ENCODE measurements at regions not wholly inside any gene's neighbourhood (a gene's known extent, or its start where the extent isn't known, plus 50 kb on each side); places are given as distances from the start of the nearest gene placed in this dataset.
"Not testable (repeated sequence)": the region's sequence is repeated elsewhere in the genome, so short reads cannot be mapped to it uniquely, and the experiment has no call there.

DNA sequence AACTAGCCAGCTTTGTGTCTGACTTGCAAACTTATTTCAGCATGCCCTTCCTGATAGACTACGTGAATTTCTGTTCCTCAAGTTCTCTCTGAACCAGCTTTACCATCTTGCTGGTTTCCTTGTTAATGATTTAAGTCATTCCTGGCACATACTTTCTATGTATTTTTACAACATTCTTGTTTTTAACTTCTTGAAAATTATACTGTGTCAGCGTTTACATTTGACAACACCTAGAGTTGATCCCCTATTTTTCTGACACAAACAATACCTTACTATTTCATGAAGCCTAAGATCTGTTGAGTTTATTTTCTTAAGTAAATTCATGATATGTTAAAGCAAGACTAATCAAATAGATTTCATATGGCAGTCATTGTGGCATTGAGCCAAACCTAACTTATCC, 686.3 kb downstream of the XPNPEP1 start:
- DNase-seq (ENCODE audit: low spot score in 2 of 2) (no peak), FAIRE-seq (no peak)

DNA sequence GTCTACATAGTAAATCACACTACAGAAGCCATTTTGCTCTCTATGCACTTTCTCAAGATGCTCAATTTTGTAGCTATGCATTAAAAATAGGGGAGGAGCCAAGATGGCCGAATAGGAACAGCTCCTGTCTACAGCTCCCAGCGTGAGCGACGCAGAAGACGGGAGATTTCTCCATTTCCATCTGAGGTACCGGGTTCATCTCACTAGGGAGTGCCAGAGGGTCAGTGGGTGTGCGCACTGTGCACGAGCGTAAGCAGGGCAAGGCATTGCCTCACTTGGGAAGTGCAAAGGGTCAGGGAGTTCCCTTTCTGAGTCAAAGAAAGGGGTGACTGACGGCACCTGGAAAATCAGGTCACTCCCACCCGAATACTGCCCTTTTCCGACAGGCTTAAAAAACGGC, 699.8 kb downstream of the XPNPEP1 start:
- not testable (repeated sequence) for FAIRE-seq; DNase-seq (ENCODE audit: low spot score in 2 of 2)

DNA sequence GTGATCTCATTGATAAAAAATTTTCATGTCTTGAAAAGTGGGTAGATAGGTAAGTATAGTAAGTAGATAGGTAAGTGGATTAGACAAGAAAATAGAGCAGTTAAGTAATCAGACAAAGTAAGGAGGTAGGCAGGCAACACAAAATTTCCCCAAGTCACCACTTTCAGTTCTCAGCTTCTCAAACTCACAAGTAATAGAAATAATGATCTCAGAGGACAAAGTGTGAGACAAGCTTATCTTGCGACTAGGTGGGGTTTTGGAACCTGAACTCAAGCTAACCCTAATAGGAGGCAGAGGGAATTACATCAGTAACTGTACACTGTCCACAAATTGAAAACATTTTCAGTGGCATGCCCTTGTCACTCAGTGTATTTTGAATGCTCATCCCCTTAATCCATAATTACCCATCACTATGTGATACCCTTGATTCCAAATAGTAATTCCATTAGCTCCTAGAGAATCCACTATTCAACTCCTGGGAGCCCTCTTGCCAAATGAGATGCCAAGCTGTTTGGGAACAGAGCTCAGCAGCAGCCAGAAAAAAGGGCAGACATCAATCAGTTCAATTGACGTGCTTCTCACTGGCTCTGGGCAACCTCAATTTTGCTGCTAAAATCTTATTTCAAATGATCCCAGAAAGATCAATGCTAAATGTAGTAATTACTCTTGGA, 703.2 kb downstream of the XPNPEP1 start:
- FAIRE-seq: no peak
- no peak for DNase-seq (ENCODE audit: low spot score in 2 of 2)

DNA sequence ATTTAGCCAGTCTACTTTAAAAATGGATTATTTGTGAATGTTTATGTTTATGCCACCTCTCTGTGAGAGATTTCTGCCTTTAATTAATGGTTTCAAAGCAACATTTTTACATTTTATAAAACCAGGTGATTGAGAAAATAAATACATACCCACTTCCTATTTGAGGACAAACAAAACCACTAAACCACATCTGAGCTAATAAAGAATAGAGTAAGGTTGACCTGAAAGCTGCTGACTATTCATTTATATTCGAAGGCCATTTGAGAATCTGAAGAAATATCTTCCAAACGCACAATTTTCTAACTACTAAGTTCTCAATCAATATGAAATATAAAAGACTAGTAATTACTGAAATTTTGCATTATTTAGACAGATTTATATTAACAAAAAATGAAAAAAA, 705.1 kb downstream of the XPNPEP1 start:
- FAIRE-seq (no peak), DNase-seq (ENCODE audit: low spot score in 2 of 2) (no peak)

DNA sequence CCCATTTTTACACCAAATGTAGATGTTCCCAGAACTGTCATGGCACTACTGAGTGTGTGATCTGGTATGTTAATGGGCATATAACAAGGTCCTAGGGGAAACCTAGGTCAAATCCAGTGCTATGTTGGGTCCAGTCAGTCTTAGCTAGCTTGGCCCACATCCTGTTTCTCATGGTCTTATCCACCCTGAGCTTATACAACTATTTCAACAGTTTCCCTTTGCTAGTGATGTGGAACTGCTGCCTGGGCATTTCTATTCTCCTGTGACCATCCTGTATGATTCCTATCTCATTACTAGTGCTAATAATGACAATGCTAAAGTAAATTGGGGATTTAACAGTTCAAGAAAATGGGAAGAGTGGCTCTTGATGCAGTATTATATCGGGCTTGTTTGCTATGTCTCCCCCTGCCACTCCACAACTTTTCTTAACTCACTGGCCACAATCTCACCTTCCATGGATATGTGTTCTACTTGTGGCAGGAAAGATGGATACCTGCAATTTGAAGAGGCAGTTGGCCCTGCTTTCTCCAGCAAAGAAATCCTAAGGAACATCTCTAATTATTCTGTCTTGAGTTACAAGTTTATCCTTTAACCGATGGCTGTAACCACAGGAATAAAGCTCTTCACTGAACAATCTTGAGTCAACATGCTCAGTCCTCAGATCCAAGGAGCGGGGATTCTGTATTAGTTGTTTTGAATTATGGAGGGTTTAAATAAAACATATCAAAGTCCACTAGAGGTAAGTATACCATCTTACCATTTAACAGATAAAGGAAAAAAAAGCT, 707.8 kb downstream of the XPNPEP1 start:
- FAIRE-seq (no peak), DNase-seq (ENCODE audit: low spot score in 2 of 2) (no peak)

DNA sequence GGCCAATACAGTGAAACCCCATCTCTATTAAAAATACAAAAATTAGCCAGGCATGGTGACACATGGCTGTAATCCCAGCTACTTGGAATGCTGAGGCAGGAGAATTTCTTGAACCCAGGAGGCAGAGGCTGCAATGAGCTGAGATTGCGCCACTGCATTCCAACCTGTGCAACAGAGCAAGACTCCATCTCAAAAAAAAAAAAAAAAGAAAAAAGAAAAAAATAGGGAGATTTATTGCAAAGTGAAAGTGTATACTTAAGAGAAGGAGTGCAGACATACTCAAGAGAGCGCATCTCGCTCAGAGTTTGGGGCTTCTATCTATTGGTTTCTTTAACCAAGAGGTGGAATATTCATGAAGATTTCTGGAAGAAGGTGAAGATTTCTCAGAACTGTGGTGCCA, 708.4 kb downstream of the XPNPEP1 start:
- FAIRE-seq; DNase-seq (ENCODE audit: low spot score in 2 of 2): not testable (repeated sequence)

DNA sequence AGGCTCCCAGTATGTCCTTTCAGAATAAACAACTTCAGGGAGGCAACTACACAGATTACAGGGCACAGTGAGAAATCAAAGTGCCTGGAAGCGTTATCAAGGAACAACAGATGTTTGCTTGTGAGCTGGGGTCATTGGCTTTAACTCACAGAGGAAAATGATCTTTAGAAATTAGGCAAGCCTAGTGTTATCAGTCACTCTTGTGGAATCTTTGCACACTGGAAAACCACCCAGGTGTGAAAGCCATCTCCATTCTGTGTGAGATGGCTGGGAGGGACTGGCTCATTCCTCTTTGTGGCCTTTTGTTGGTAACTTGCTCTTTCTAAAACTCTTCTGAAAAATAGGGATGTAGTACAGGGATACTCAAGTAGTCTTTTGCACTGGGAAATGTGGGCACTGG, 716.0 kb downstream of the XPNPEP1 start:
- FAIRE-seq (no peak), DNase-seq (ENCODE audit: low spot score in 2 of 2) (no peak)

DNA sequence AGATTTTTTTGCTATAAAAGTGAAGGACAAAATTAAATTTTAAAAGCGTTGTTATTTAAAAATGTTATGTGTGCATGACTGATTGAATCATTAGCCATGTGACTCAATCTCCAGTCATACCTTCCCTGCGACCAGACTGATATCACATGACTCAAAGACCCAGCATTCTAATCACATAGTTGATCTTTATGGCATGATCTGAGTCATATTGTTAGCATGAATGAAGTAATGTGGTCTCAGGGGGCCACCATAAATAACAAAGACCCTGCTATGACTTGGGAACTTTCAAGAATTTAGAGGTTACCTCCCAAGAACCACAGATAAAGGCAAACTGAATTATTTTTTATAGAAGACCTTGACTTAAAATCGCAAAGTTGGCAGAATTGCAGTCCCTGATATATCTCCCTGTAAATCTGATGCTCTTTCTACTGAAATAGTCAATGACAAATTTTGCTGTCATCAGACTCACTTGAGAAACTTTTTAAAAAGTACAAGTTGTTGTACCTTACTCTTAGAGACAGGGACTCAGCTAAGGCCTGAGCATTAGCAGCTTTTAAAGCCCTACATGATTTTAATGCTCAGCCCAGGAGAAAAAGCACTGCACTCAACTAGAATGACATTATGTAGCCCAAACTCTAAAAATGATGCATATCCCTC, 717.3 kb downstream of the XPNPEP1 start:
- FAIRE-seq (no peak), DNase-seq (ENCODE audit: low spot score in 2 of 2) (no peak)

DNA sequence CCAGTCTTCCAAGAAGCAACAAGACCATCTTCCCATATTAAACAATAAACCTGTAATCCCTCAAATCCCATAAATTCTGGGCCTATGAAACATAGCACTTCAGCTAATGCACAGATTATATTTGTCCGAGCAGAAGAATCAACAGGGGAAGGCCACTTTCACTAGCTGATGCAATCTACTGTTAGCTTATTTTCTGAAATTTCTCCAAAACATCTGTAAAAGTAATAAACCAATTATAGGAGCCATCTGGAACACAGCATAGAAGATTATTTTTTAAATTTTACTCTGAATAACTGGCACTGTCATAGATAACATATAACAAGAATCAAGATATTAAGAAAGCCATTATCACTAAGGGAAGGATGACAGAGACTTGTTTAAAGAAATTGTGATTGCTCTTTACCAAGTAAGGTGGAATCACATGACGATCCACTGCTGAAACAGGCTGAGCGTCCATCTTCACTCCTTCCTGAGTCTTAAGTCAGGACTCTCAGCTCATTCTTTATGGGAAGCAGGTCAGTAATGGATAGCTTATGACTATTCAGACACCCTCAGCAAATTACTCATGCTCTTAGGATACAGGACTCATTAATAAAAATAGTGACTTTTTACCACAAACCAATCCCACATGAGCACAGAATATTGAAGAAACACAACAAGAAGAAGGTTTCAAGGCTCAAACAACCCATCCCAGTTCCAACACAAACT, 719.5 kb downstream of the XPNPEP1 start:
- no peak for FAIRE-seq
- DNase-seq (ENCODE audit: low spot score in 2 of 2): no peak

DNA sequence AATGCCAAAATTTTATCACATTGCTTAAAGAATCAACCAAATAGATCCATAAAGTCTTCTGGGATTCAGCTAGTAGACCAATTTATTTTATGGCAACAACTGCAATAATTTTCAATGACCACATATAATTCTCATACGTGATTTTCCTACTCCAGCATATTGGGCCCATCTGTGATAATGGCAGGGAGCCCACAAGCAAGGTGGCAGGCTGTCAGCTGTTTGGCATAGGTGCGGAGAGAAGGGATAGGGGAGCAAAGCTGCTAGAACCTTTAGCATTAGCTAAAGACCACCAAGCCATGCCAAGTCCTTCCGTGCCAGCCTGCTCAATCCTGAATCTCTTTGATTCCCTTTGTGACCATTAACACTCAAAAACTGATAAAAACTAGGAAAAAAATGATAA, 721.2 kb downstream of the XPNPEP1 start:
- no peak for FAIRE-seq
- no peak for DNase-seq (ENCODE audit: low spot score in 2 of 2)

DNA sequence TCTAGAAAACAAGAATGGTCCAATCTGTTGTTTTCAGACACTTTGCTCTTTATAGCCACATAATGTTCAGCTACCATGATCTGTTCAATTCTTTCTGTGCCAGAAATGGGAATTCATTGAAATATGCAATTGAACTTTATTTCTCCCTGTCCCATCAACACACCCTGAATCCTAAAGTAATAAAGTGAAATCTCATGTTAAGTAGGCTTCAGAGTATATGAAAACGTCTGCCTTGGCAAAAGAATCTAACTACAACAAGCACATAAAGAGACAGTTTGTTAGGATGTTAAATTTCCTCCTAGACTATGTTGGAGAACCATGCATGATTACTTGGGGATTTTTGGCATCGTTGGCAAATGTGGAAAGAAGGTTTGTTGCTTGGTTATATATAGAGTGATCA, 722.7 kb downstream of the XPNPEP1 start:
- DNase-seq (ENCODE audit: low spot score in 2 of 2) (no peak), FAIRE-seq (no peak)

DNA sequence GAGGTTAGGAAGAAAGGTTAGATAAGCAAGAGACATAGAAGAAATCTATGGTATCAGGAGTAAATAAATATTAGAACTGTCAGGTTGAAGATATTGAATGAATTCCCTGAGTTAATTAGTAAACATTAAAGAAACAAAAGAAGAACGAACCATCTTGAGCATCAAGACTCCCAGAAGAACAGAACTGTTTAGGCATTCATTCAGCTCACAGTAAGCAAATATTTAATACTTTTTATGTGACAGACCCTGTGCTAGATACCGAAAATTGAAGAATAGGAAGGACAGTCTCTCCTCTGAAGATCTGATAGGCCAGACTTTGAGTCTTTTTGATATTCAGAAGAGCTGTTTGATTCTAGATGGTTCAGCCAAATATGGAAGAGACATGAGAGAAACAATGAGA, 731.5 kb downstream of the XPNPEP1 start:
- no peak for FAIRE-seq
- DNase-seq (ENCODE audit: low spot score in 2 of 2): no peak

DNA sequence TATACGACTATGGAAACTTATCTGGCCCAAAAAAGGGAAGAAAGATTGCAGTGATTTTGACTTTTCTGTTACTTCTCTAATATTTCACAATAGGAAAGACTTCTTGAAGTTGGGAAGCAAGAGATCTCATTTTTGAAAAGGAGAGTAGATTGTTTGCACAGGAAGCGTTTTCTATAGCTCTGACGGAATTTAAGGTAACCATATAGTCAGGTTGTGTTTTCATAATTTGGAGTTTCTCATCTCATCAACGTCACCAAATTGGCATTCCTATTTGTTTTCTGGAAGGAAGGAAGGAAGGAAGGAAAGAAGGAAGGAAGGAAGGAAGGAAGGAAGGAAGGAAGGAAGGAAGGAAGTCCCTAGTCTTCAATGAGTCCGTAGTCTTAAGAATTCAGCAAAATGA, 732.0 kb downstream of the XPNPEP1 start:
- no peak for DNase-seq (ENCODE audit: low spot score in 2 of 2)
- no peak for FAIRE-seq

DNA sequence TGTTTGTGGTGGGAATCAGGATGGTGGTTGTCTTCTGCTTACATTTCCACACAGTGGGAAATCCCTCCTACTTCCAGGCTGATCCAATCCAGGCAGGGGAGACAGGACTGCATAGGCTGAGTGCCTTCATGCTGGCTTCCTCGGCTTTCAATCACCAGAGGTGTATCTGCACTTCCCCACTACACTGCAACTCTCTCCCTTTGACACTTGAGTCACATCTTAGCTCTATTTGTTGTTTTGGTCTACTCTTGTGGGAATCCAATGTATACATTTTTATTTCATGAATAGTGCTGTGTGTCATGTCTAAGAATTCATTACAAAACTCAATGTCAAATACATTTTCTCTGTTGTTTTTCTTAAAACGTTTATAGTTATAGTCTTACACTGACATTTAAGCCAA, 735.6 kb downstream of the XPNPEP1 start:
- DNase-seq (ENCODE audit: low spot score in 2 of 2) (no peak), FAIRE-seq (no peak)

DNA sequence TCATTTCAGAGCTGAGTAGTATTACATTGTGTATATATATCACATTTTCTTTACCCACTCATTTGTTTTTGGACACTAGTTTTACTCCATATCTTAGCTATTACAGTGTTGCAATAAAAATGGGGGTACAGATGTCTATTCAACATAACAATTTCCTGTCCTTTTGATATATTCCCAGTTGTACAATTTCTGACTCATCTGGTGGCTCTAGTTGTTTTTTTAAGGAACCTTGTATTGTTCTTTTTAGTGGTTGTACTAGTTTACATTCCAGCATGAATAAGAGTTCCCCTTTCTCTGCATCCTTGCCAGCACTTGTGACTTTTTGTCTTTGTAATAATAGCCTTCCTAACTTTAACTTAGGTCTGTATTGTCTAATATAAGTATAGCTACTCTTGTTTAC, 739.9 kb downstream of the XPNPEP1 start:
- DNase-seq (ENCODE audit: low spot score in 2 of 2): no peak
- no peak for FAIRE-seq

DNA sequence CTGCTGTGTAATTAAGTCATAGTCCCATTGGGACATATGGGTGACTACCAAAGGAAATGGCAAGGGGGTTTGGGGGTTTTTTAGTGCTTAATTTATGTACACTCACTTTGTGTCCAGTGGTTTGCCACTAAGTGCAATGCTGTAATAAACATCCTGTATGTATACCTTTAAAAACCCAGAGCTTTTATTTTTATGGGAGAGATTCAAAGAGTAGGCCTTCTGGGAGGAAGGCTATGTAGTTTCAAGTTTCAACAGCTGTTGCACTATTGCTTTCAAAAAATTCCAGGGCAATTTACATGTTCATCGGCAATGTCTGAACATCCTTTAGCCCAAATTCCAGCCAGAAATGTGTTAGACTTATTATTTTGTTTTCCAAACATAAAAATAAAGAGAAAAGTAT, 744.7 kb downstream of the XPNPEP1 start:
- DNase-seq (ENCODE audit: low spot score in 2 of 2): no peak
- no peak for FAIRE-seq

DNA sequence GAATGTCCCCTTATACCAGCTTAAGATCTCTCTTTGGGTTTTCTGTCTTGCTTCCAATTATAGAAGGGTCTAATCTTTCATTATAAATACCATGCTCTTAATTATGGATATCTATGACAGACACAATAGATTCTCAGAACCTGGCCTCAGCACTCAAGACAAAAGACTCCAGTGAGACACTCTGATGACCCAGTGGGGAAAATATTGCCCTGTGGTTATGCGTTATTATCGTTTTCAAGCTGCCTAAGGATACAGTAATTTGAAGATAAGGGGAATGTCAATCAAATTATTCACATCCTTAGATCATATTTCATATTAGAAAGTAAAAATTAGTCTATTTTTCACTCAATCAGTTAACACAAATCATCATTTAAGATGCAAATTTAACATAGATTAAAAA, 748.8 kb downstream of the XPNPEP1 start:
- FAIRE-seq (no peak), DNase-seq (ENCODE audit: low spot score in 2 of 2) (no peak)

DNA sequence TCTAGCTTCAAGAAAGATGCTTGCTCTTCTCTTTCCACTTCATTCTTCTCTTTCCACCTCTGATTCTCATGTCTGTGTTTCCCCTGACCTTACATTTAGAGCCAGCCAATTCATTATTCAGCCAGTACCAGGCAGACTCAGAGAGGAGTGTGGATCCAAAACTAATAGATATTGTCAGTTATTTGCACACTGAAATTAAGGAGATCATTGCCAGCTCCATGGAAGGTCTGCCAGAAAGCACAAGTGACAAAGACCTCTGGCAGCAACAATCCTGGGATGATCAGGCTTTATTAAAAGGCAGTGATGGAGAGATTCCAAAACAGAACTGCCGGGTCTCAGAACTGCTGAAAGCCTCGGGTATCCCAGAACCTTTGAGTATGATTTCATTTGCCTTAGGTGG, 749.4 kb downstream of the XPNPEP1 start:
- no peak for DNase-seq (ENCODE audit: low spot score in 2 of 2)

DNA sequence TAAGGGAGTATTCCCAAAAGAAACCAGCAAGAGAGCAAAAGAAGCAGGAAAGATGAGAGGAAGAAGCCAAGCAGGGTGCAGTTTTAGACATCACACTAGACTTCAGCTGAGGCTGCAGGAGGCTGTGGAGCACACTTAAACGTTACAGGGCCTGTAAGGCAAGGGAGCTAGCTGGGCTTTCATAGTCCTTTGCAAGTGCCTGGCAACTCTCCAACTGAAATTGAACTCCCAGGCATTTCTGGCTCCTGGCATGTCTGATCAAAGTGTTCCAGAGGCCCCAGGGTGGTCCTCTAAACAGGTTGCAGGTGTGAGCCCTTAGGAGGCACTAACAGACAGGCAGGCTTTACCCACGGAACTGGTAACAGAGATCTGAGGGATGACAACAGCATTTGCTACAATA, 750.2 kb downstream of the XPNPEP1 start:
- no peak for DNase-seq (ENCODE audit: low spot score in 2 of 2)
- FAIRE-seq: no peak

More for the DNA sequence above, 749.4 kb downstream of the XPNPEP1 start:
- no peak for FAIRE-seq

DNA sequence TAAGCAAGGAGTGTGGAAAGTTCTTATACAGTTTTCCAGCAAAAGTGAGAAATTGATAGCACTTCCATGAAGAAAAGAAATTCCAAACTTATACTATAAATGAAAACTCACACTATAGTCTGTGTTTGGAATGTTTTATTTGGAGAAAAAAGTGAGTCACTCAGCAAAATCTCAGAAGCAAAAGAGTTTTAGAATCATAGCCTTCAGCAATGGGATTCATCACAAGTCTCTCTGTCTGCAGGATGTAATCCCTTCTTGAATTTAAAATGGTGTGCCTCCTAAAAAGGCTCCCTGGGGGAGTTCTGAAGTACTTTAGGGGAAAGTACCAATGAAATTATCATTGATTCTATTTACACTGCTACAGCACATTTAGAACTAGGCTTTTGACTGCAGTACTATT, 756.4 kb downstream of the XPNPEP1 start:
- DNase-seq (ENCODE audit: low spot score in 2 of 2) (no peak), FAIRE-seq (no peak)

DNA sequence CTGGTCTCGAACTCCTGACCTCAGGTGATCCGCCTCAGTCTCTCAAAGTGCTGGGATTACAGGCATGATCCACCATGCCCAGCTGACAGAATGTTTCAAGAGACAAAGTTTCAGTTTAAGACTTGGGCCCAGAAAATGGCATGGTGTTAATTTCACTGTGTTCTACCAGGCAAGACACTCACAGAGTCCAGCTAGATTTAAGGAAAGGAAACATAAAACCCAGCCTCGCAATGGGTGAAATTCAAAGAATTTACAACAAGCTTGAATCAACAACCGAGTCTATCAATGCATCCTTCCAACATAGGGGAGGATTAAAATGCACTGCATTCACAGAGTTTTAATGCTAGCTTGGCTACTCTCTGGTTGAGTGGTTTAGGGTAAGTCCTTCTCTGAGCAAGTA, 764.0 kb downstream of the XPNPEP1 start:
- no peak for FAIRE-seq
- no peak for DNase-seq (ENCODE audit: low spot score in 2 of 2)

Measured in frontal cortex (tissue), 3 donors.